Right renal cortex interstitium (tissue), 3 donors: ENCODE measurements at regions not wholly inside any gene's neighbourhood (a gene's known extent, or its start where the extent isn't known, plus 50 kb on each side); places are given as distances from the start of the nearest gene placed in this dataset.
"Not testable (repeated sequence)": the region's sequence is repeated elsewhere in the genome, so short reads cannot be mapped to it uniquely, and the experiment has no call there.

ENCODE experiments used
- DNase-seq, 3 donors: peaks; one replicate each; pipeline ENCODE4 v3.0.0-alpha.2; 2013; ENCODE audit warnings: low read depth in 3 of 3, low spot score in 2 of 3

DNA sequence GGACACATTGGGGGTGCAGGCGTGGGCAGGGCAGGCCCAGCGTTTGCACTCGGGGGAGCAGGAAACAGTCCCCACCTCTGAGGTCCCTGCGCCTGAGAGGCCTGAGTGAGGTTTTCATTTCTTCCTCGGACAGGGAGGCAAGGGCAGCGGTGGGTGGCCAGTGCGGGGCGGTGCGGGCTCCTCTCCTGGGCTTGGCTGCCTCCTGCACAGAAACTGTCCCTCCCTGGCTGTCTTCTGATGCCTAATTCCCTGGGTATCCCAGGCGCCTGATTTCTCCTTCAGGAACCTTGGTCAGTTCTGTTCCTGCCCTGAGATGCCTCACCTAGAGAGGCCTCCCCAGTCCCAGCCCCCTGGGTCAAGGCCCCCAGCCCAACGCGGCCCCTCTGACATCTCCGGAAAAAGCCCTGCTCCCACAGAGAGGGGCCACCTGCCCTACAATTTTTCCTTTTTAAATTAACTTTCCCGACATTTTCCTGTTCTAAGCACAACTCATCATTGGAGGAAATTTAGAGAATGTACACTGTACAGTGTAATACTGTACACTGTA is 260.3 kb downstream of the ADGRD1 start:
- no peak for DNase-seq

DNA sequence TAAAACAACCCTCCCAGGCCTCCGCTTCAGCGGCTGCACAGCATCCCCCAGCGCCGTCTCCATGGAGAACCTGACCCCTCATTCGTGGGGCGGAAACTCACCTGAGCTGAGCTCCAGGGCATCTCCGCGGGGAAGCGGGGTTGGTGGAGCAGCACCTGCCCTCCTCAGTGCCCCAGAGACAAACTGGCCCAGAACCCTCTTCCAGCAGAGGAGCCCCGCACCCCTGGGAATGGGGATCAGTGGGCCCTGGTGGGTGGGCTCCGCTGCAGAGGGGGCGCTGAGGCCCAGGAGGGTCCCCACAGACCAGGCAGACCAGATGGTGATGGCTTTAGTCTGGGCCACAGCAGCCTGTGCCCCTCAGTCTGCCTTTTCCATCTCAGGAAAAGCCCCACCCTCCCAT is 261.2 kb downstream of the ADGRD1 start:
- not testable (repeated sequence) for DNase-seq

- DNase-seq = not testable (repeated sequence)
Measured at GRCh38 chr12:131216587-131216986, 262.9 kb downstream of the ADGRD1 start.

GRCh38 chr12:131217024-131217586 is 263.4 kb downstream of the ADGRD1 start:
- DNase-seq = no peak

DNA sequence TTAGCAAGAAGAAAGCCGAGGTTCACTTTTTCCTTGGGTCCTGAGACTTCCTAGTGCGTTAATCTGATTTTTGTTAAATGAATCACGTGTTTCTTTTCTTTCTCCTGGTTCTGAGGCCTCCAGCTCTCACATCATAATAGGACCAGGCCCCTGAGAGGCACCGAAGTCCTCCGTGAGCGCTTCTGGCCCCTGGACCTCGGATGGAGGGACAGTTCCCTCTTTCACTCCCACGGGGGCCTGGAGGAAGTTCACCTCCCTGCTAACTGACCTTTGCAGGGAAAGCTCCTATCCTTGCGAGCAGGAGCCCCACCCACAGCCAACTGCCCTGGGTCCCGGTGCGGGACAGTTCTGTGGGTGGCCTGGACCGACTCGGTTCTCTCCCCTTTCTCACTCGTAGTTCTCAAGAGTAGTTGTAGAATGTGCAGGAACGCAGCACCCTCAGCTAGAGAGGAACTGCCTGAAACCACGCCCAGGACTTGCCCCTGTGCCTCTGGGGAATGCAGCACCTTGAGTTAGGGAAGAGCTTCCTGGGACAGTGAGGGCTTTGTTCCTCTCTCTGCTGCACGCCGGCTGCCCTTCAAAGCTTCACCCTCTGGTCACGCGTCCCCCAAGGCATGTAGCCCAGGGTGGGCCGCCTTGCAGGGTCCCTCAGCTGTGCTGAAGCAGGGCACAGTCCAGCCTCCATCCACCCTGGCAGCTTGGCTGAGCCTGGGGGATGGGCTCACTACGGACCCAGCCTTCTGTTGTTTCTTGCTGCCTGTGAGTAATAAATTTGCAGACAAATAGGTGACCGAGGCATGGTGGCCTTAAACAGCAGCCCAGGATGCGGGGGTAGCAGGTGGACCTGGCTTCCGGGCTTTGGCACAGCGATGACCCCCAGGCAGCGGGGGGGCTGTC is 264.6 kb downstream of the ADGRD1 start:
- peak in 1 of 3 donors; percentile 63 for DNase-seq

- no peak for DNase-seq
Measured at GRCh38 chr12:131218923-131219669, 265.4 kb downstream of the ADGRD1 start.

GRCh38 chr12:131219670-131220330 is 266.1 kb downstream of the ADGRD1 start:
- DNase-seq = no peak

- no peak for DNase-seq
Measured at GRCh38 chr12:131220331-131220685, 266.6 kb downstream of the ADGRD1 start.

DNA sequence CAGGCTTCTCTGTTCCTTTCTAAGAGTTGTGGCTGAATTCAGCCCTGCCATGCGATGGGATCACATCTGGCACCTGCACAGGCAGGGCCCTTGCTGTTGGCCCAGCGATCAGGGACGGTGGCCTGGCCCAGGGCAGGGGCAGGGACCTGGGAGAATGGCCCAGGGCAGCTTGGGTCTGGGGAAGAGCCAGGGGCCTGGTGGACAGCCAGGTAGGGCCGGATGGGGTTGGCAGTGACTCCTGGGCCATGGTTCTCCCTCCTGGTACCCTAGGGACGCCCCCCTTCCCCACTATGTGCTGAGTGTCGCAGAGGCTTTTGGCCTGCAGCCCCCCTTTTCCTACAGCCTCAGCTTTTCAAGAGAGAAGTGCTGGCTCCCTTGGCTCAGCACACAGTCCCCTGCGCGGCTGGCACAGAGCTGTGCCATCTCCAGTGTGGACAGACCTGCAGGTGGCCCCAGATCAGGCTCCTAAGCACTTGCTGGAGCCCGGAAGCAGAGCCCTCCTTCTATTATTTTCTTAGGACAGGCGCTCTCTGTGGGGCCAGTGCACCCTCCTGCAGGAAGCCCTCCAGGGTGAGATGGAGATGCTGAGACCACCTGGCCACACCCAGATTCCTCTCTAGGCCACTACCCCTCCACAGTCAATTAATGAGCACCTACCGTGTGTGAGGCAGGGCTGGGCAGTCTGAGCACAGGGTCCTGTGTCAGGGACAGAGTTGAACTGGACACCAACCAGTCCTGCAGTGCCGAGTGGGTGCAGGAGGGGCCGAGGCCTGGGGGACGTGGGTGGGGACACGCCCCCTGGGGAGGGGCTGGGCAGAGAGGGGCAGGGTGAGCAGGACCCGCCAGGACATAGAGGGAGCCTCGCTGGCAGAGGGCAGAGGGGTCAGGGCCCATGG is 267.6 kb downstream of the ADGRD1 start:
- DNase-seq = no peak

GRCh38 chr12:131221957-131222328 is 268.2 kb downstream of the ADGRD1 start:
- no peak for DNase-seq

- no peak for DNase-seq
Measured at GRCh38 chr12:131222329-131223139, 268.8 kb downstream of the ADGRD1 start.

DNA sequence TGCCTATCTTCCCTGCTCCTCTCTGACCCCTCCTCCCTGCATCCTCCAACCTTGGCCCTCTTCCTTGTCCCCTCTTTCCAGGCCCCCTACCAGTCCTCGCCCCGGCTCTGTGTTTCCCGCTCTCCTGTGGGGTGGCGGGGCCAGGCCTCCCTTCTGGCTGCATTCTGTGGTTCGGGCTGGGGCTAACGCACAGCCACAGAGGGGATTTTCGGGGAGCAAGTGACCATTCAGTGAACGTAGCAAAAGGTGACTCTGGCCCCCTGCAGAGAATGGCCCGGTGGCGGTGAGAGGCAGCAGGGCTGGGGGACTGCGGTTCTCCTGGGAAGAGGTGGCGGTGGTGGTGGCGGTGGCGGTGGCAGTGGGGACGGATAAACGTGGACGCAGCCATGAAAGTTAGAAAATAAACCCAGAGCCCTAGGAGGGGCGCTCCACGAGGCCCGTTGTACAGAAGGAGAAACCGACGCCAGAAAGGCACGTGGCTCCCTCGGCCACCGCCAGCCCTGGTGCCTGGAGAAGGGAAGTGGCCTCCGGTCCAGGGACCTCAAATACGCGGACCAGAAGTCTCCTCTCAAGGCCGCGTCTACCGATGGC is 269.6 kb downstream of the ADGRD1 start:
- DNase-seq = no peak

DNA sequence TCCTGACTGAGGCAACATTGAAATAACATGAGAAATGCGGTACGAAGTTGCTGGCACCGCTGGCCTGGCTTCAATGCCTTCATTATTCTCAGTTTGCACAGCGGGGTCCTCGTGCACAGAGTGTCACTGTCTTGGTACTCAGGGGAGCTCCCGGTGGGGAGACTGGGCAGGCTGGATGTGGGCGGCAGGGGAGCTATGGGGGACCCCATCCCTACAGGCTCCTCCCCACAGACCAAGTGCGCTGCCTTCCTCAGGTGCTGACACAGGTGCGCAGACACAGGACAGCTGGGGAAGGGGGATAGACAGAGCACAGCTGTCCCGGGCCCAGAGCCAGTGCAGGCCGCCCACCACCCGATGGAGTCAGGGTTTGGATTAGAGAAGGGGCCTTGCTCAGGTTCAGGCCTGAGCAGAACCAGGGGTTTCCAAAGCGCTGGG is 270.1 kb downstream of the ADGRD1 start:
- no peak for DNase-seq

DNA sequence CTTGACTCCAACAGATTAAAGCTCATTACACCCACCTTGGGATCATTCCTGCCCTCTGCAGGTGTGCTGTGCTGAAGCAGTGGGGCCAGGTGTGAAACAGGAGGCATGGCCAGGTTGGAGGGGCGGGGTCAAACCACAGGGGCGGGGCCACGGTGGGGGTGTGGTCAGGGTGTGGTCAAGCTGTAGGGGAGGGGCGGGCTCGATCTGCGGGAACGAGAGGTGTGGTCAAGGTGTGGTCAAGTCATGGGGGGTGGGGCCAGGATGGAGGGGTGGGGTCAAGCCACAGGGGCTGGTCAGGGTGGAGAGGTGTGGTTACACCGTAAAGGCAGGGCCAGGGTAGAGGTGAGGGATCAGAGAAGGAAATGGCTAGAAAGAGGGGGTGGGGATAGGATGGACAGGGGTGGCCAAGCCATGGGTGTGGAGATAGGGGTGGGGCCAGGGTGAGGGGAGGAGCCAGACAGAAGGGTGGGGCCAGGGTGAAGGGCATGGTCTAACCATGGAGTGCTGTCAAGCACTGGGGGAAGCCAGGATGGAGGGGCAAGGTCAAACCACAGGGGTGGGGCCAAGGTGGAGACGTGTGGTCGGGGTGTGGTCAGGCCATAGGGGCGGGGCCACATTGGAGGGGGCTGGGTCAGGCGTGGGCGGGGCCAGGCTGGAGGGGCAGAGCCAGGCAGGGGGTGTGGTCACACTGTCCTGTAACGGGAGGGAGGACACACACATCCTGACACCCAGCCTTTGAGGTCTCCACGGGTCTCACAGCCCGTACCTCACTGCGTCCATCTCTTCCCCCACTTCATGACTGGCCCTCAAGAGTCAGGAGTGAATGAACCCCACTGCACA is 270.7 kb downstream of the ADGRD1 start:
- not testable (repeated sequence) for DNase-seq

DNA sequence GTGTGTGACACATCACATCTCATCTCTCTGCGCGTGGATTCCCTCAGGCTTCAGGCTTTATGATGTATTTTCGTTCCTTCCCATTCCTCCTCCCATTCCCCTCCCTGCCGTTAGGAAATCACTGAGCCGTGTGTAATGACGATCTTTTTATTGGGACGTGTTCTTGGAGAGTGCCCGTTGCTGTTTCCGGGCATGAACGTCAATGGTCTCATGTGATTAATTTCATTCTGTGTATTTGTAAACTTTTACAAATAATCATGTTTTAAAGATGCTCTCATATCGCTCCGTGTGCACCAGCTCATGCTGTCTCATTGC is 271.3 kb downstream of the ADGRD1 start:
- DNase-seq = not testable (repeated sequence)

DNA sequence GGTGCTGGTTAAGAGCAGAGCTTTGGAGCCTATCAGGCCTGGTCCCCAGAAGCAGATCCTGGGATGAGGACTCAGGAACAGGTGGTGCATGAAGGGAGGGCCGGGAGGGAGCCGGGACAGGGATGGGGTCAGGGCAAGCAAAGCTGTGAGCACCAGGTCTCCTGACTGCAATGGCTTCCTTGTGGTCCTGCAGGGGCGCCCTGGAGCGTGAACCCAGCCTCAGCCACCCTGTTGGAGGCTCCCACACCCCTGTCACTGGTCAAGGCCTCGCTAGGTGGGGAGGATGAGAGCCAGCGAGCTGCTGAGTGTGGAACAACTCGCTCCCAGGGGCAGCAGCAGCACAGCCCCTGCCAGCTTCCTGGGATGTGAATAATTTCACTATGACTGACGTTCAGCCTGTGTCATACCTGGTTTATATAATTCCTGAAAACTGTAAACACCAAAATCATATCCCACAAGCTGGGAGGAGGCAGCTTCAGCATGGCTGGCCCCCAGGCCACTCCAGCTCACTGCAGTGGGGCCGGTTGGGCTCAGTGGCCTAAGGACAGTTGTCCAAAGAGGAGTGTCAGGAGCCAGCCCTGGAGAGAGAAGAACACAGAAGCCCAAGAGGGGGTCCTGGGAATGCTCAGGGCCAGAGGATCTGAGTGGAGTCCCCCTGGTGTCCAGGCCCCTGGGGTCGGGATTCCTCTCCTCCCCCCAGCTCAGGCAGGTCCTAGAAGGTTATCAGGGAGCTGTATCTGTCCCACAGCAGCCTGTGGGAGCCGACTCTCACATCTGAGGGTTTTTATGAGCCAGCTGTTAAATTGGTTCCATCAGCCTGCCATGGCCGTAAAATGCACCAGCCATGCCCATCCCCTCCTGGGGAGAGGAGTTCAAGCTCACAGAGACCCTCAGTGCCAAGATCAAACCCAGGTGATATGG is 272.9 kb downstream of the ADGRD1 start:
- DNase-seq = no peak

DNA sequence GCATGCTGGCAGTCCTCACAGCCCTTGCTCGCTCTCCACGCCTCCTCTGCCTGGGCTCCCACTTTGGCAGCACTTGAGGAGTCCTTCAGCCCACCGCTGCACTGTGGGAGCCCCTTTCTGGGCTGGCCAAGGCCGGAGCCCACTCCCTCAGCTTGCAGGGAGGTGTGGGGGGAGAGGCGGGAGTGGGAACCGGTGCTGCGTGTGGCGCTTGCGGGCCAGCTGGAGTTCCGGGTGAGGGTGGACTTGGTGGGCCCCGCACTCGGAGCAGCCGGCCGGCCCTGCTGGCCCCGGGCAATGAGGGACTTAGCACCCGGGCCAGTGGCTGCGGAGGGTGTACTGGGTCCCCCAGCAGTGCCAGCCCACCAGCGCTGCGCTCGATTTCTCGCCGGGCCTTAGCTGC is 273.9 kb downstream of the ADGRD1 start:
- not testable (repeated sequence) for DNase-seq
